GM23338 (cell line): ENCODE measurements at regions not wholly inside any gene's neighbourhood (a gene's known extent, or its start where the extent isn't known, plus 50 kb on each side); places are given as distances from the start of the nearest gene placed in this dataset.

Source experiments
- CREB1 ChIP-seq: fragments of 250-450 bp; sonication (Bioruptor Pico); IDR thresholded peaks from 2 replicates; pipeline ENCODE4 v1.5.0; 2020; ENCODE audit warnings: low read depth, mild to moderate bottlenecking, moderate library complexity
- EZH2 ChIP-seq: fragments of 200-600 bp; sonication (generic); IDR thresholded peaks from one replicate; pipeline ENCODE4 v1.8.0; 2017; ENCODE audit warnings: antibody characterized with exemption, mild to moderate bottlenecking, low read depth; ENCODE audit not compliant: unreplicated experiment
- EZH2phosphoT487 ChIP-seq: fragments of 200-600 bp; sonication (generic); IDR thresholded peaks from one replicate; pipeline ENCODE4 v1.8.1; 2018; ENCODE audit warnings: antibody characterized with exemption; ENCODE audit not compliant: unreplicated experiment
- JUNB ChIP-seq: IDR thresholded peaks from one replicate; pipeline ENCODE4 v1.6.1; 2016; ENCODE audit warnings: antibody characterized with exemption; ENCODE audit not compliant: unreplicated experiment
- NANOG ChIP-seq: IDR thresholded peaks from 2 replicates; pipeline ENCODE4 v1.6.1; 2016; ENCODE audit warnings: antibody characterized with exemption, borderline replicate concordance
- POLR2AphosphoS5 ChIP-seq: IDR thresholded peaks from 2 replicates; pipeline ENCODE4 v1.6.1; 2016; ENCODE audit warnings: antibody characterized with exemption, low read depth
- REST ChIP-seq: IDR thresholded peaks from one replicate; pipeline ENCODE4 v1.6.1; 2018; ENCODE audit warnings: antibody characterized with exemption; ENCODE audit not compliant: unreplicated experiment
- STAT1 ChIP-seq: IDR thresholded peaks from one replicate; pipeline ENCODE4 v1.6.1; 2016; ENCODE audit warnings: antibody characterized with exemption; ENCODE audit not compliant: unreplicated experiment
- ZNF114 ChIP-seq: fragments of 250-450 bp; sonication (Bioruptor Pico); IDR thresholded peaks from 2 replicates; pipeline ENCODE4 v1.5.0; 2020; ENCODE audit warnings: mild to moderate bottlenecking, moderate library complexity
- ZNF331 ChIP-seq: fragments of 250-450 bp; sonication (Bioruptor Pico); IDR thresholded peaks from 2 replicates; pipeline ENCODE4 v1.5.0; 2020; ENCODE audit warnings: low read depth, mild to moderate bottlenecking, moderate library complexity
- TF ChIP-seq, protein P1 (sequence below), 2 experiments: fragments of 200-600 bp in 1 of 2; sonication (generic) in 1 of 2; conservative IDR thresholded peaks; 2 replicates each; pipeline versions ENCODE4 v1.5.1 to v1.6.1; 2016 to 2017; ENCODE audit warnings: antibody characterized with exemption in 2 of 2, low read depth in 2 of 2, mild to moderate bottlenecking in 2 of 2, moderate library complexity in 1 of 2
- TF ChIP-seq, protein P2 (sequence below): IDR thresholded peaks from 2 replicates; pipeline ENCODE4 v1.6.1; 2016; ENCODE audit warnings: antibody characterized with exemption
- TF ChIP-seq, protein P3 (sequence below): fragments of 250-450 bp; sonication (Bioruptor Pico); IDR thresholded peaks from 2 replicates; pipeline ENCODE4 v1.5.0; 2020; ENCODE audit warnings: mild to moderate bottlenecking, moderate library complexity

DNA sequence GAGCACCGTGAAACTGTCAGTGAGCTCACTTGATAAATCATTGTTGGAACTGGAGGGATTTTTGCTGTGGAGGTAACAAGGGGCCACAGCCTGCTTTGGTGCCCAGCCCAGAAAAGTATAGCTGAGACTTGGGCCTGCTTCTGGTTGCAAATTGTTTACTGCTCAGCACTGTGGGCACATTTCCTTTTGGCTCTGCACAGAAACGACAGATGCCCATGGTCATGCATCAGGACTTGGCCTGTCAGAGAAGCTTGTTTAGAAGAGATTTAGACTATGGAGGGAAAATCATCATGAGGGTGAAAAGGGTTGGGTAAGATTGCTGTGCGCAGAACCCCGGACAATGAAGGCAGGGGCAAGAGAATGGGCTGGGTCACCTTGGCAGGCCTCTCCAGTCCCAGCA is 286.1 kb upstream of the CTNNB1 start:
- no peak for TF ChIP-seq EZH2phosphoT487
- TF ChIP-seq, protein P1, sequence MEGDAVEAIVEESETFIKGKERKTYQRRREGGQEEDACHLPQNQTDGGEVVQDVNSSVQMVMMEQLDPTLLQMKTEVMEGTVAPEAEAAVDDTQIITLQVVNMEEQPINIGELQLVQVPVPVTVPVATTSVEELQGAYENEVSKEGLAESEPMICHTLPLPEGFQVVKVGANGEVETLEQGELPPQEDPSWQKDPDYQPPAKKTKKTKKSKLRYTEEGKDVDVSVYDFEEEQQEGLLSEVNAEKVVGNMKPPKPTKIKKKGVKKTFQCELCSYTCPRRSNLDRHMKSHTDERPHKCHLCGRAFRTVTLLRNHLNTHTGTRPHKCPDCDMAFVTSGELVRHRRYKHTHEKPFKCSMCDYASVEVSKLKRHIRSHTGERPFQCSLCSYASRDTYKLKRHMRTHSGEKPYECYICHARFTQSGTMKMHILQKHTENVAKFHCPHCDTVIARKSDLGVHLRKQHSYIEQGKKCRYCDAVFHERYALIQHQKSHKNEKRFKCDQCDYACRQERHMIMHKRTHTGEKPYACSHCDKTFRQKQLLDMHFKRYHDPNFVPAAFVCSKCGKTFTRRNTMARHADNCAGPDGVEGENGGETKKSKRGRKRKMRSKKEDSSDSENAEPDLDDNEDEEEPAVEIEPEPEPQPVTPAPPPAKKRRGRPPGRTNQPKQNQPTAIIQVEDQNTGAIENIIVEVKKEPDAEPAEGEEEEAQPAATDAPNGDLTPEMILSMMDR (conservative IDR thresholded peaks at IDR 0.05; ENCODE audit: low read depth in 2 of 2) = no peak
- TF ChIP-seq EZH2 = no peak
- no peak for TF ChIP-seq REST
- TF ChIP-seq POLR2AphosphoS5 = no peak
- no peak for TF ChIP-seq JUNB
- TF ChIP-seq ZNF331 (CRISPR knock-in tag) = no peak
- no peak for TF ChIP-seq NANOG
- no peak for TF ChIP-seq CREB1 (CRISPR knock-in tag)
- TF ChIP-seq STAT1 = no peak
- TF ChIP-seq, protein P2, sequence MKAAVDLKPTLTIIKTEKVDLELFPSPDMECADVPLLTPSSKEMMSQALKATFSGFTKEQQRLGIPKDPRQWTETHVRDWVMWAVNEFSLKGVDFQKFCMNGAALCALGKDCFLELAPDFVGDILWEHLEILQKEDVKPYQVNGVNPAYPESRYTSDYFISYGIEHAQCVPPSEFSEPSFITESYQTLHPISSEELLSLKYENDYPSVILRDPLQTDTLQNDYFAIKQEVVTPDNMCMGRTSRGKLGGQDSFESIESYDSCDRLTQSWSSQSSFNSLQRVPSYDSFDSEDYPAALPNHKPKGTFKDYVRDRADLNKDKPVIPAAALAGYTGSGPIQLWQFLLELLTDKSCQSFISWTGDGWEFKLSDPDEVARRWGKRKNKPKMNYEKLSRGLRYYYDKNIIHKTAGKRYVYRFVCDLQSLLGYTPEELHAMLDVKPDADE = no peak
- TF ChIP-seq, protein P3, sequence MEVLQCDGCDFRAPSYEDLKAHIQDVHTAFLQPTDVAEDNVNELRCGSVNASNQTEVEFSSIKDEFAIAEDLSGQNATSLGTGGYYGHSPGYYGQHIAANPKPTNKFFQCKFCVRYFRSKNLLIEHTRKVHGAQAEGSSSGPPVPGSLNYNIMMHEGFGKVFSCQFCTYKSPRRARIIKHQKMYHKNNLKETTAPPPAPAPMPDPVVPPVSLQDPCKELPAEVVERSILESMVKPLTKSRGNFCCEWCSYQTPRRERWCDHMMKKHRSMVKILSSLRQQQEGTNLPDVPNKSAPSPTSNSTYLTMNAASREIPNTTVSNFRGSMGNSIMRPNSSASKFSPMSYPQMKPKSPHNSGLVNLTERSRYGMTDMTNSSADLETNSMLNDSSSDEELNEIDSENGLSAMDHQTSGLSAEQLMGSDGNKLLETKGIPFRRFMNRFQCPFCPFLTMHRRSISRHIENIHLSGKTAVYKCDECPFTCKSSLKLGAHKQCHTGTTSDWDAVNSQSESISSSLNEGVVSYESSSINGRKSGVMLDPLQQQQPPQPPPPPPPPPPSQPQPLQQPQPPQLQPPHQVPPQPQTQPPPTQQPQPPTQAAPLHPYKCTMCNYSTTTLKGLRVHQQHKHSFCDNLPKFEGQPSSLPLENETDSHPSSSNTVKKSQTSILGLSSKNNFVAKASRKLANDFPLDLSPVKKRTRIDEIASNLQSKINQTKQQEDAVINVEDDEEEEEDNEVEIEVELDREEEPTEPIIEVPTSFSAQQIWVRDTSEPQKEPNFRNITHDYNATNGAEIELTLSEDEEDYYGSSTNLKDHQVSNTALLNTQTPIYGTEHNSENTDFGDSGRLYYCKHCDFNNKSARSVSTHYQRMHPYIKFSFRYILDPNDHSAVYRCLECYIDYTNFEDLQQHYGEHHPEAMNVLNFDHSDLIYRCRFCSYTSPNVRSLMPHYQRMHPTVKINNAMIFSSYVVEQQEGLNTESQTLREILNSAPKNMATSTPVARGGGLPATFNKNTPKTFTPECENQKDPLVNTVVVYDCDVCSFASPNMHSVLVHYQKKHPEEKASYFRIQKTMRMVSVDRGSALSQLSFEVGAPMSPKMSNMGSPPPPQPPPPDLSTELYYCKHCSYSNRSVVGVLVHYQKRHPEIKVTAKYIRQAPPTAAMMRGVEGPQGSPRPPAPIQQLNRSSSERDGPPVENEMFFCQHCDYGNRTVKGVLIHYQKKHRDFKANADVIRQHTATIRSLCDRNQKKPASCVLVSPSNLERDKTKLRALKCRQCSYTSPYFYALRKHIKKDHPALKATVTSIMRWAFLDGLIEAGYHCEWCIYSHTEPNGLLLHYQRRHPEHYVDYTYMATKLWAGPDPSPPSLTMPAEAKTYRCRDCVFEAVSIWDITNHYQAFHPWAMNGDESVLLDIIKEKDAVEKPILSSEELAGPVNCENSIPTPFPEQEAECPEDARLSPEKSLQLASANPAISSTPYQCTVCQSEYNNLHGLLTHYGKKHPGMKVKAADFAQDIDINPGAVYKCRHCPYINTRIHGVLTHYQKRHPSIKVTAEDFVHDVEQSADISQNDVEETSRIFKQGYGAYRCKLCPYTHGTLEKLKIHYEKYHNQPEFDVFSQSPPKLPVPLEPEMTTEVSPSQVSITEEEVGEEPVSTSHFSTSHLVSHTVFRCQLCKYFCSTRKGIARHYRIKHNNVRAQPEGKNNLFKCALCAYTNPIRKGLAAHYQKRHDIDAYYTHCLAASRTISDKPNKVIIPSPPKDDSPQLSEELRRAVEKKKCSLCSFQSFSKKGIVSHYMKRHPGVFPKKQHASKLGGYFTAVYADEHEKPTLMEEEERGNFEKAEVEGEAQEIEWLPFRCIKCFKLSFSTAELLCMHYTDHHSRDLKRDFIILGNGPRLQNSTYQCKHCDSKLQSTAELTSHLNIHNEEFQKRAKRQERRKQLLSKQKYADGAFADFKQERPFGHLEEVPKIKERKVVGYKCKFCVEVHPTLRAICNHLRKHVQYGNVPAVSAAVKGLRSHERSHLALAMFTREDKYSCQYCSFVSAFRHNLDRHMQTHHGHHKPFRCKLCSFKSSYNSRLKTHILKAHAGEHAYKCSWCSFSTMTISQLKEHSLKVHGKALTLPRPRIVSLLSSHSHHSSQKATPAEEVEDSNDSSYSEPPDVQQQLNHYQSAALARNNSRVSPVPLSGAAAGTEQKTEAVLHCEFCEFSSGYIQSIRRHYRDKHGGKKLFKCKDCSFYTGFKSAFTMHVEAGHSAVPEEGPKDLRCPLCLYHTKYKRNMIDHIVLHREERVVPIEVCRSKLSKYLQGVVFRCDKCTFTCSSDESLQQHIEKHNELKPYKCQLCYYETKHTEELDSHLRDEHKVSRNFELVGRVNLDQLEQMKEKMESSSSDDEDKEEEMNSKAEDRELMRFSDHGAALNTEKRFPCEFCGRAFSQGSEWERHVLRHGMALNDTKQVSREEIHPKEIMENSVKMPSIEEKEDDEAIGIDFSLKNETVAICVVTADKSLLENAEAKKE = no peak
- TF ChIP-seq ZNF114 = no peak
